Small intestine (tissue), 7 donors: ENCODE measurements at regions not wholly inside any gene's neighbourhood (a gene's known extent, or its start where the extent isn't known, plus 50 kb on each side); places are given as distances from the start of the nearest gene placed in this dataset.

Experiments
- DNase-seq, 2 donors: peaks; one replicate each; pipeline versions ENCODE4 v3.0.0 to v3.0.0-alpha.2; 2013
- FAIRE-seq: peaks from 2 replicates; lab custom pipeline; 2012; peaks lifted over from hg19 to GRCh38; lab: Jason Lieb, UNC
- H3K27ac ChIP-seq, 3 donors: one replicate each; pipeline ENCODE4 v1.5.1; 2013; ENCODE audit warnings: low read length in 2 of 3, mild to moderate bottlenecking in 2 of 3, control low read depth in 1 of 3, inconsistent platforms in 1 of 3, low read depth in 1 of 3, moderate library complexity in 1 of 3
- H3K27me3 ChIP-seq, 3 donors: one replicate each; pipeline ENCODE4 v1.6.1; 2013; ENCODE audit warnings: low read length in 3 of 3, inconsistent platforms in 1 of 3; ENCODE audit not compliant: control insufficient read depth in 3 of 3, insufficient read depth in 3 of 3
- H3K36me3 ChIP-seq, 3 donors: one replicate each; pipeline ENCODE4 v1.6.1; 2013; ENCODE audit warnings: low read length in 3 of 3, inconsistent platforms in 1 of 3, low read depth in 1 of 3, mild to moderate bottlenecking in 1 of 3, moderate library complexity in 1 of 3; ENCODE audit not compliant: control insufficient read depth in 3 of 3, insufficient read depth in 2 of 3
- H3K4me1 ChIP-seq, 3 donors: one replicate each; pipeline ENCODE4 v1.6.1; 2013; ENCODE audit warnings: low read length in 2 of 3, inconsistent platforms in 1 of 3, low read depth in 1 of 3, mild to moderate bottlenecking in 1 of 3, moderate library complexity in 1 of 3; ENCODE audit not compliant: control insufficient read depth in 3 of 3, insufficient read depth in 2 of 3
- H3K4me3 ChIP-seq, 3 donors: one replicate each; pipeline ENCODE4 v1.5.1; 2013; ENCODE audit warnings: low read length in 3 of 3, control low read depth in 1 of 3, inconsistent platforms in 1 of 3, low read depth in 1 of 3, mild to moderate bottlenecking in 1 of 3, moderate library complexity in 1 of 3
- H3K9me3 ChIP-seq, 2 donors: one replicate each; pipeline ENCODE4 v1.6.1; 2013; ENCODE audit warnings: low read depth in 1 of 2, low read length in 1 of 2; ENCODE audit not compliant: control insufficient read depth in 2 of 2, insufficient read depth in 1 of 2
- WGBS, 3 donors: extraction: QIAGEN DNeasy Blood & Tissue Kit; methylation state at CpG; one replicate each; pipeline ENCODE4 v1.1.7; 2013; 5-methylcytosine and 5-hydroxymethylcytosine counted together
- donor health status: healthy with polysubstance abuse.
- donor health status: control.
- donor health status: control.
- donor health status: Bipolar disorder and iron deficiency.
- donor health status: healthy.

DNA sequence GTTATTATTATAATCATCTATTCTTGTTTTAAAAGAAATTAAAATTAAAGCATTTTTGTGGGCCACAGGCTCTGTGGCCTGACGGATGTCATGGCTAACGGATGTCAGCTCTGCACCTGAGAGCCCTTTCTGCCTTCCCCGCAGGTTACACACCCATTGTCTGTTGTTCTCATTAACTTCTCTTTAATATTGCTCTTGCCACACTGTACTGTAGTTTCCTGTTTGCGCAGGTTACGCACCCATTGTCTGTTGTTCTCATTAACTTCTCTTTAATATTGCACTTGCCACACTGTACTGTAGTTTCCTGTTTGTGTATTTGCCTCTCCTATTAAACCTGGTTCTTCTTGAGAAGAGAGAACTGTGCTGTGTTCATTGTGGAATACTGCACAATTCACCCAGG lies 294.4 kb upstream of the PLXNA2 start:
- H3K9me3 ChIP-seq, result no peaks in the 10 kb centered on the region
- FAIRE-seq, result no peak
- WGBS, 3 donors, result 84 to 91% (median 87%) methylated on average over 5 of the region's 5 CpGs
- no peaks in the 10 kb centered on the region for H3K4me1 ChIP-seq
- no peaks in the 10 kb centered on the region for H3K27me3 ChIP-seq
- no peak for DNase-seq
- no peaks in the 10 kb centered on the region for H3K36me3 ChIP-seq
- H3K27ac ChIP-seq, result no peak overlapping the region
- no peak overlapping the region for H3K4me3 ChIP-seq

DNA sequence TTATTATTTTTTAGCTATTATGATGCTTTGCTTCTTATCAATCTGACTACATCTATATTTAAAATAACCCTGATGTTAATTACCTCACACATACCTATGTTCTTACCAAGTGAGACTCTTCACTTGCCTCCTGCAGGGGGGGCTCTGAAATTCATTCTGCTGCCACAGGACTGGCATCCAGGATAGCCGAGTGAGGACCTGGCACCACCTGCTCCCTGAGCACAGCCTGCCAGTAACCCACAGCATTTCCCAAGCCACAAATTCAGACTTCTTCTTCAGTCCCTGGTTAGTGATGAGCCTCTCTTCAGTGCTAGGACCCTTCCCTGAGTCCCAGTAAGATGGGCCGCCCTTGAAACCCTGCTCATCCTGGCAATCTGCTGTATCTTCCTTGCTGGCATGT lies 296.5 kb upstream of the PLXNA2 start:
- Histone ChIP-seq H3K9me3 (no peaks in the 10 kb centered on the region), H3K27me3 (no peaks in the 10 kb centered on the region), H3K27ac (no peak overlapping the region), H3K36me3 (no peaks in the 10 kb centered on the region), H3K4me1 (no peaks in the 10 kb centered on the region), H3K4me3 (no peak overlapping the region)
- WGBS, 3 donors, result 86 to 90% (median 86%) methylated on average over 2 of the region's 2 CpGs
- FAIRE-seq (no peak), DNase-seq (no peak)

GRCh38 chr1:208541225-208541855 lies 297.2 kb upstream of the PLXNA2 start:
- DNase-seq (no peak), FAIRE-seq (no peak)
- no peaks in the 10 kb centered on the region for H3K36me3 ChIP-seq
- H3K4me1 ChIP-seq, result no peaks in the 10 kb centered on the region
- H3K27ac ChIP-seq, result no peak overlapping the region
- H3K9me3 ChIP-seq, result no peaks in the 10 kb centered on the region
- 87 to 91% (median 89%) methylated on average over 4 of the region's 4 CpGs for WGBS, 3 donors
- no peak overlapping the region for H3K4me3 ChIP-seq
- no peaks in the 10 kb centered on the region for H3K27me3 ChIP-seq

DNA sequence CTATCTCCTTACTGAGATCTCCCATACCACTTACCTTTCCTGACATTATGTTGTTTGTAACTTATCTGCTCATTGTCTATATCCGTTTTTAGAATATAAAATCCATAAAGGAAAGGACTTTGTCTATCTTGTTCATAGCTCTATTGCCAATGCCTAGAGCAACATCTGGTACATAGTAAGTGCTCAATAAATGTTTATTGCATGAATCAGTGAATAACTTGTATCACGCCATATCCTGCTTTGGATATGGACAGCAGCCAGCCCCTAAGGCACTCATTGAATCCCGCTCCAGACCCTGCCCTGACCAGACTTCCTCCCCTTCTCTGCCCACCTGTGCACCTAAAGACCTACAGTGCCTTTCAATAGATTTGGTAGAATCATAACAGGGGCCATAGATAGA lies 298.1 kb upstream of the PLXNA2 start:
- DNase-seq (no peak), FAIRE-seq (no peak)
- H3K9me3 ChIP-seq, result no peaks in the 10 kb centered on the region
- no peak overlapping the region for H3K4me3 ChIP-seq
- H3K4me1 ChIP-seq, result no peaks in the 10 kb centered on the region
- 73 to 87% (median 77%) methylated on average over 3 of the region's 3 CpGs for WGBS, 3 donors
- no peaks in the 10 kb centered on the region for H3K27me3 ChIP-seq
- no peaks in the 10 kb centered on the region for H3K36me3 ChIP-seq
- no peak overlapping the region for H3K27ac ChIP-seq

- Histone ChIP-seq H3K27me3 (no peaks in the 10 kb centered on the region), H3K4me3 (no peak overlapping the region), H3K9me3 (no peaks in the 10 kb centered on the region), H3K36me3 (no peaks in the 10 kb centered on the region), H3K27ac (no peak overlapping the region), H3K4me1 (no peaks in the 10 kb centered on the region)
- FAIRE-seq, result no peak
- no peak for DNase-seq
- WGBS, 3 donors, result 83 to 97% (median 90%) methylated on average over 2 of the region's 2 CpGs
These were observed 299.9 kb upstream of the PLXNA2 start for GRCh38 chr1:208544053-208544452.

- Histone ChIP-seq H3K27me3 (no peaks in the 10 kb centered on the region), H3K27ac (no peak overlapping the region), H3K36me3 (no peaks in the 10 kb centered on the region), H3K4me3 (no peak overlapping the region), H3K4me1 (no peaks in the 10 kb centered on the region), H3K9me3 (no peaks in the 10 kb centered on the region)
- WGBS, 3 donors, result 63 to 78% (median 76%) methylated on average over 2 of the region's 2 CpGs
- FAIRE-seq, result no peak
- no peak for DNase-seq
These were observed 300.6 kb upstream of the PLXNA2 start for GRCh38 chr1:208544794-208545193.

- 50 to 76% (median 69%) methylated on average over 4 of the region's 4 CpGs for WGBS, 3 donors
- Histone ChIP-seq H3K36me3 (no peaks in the 10 kb centered on the region), H3K27ac (no peak overlapping the region), H3K4me3 (no peak overlapping the region), H3K27me3 (no peaks in the 10 kb centered on the region), H3K9me3 (no peaks in the 10 kb centered on the region), H3K4me1 (no peaks in the 10 kb centered on the region)
- FAIRE-seq (no peak), DNase-seq (no peak)
These were observed 306.8 kb upstream of the PLXNA2 start for GRCh38 chr1:208551024-208551423.

DNA sequence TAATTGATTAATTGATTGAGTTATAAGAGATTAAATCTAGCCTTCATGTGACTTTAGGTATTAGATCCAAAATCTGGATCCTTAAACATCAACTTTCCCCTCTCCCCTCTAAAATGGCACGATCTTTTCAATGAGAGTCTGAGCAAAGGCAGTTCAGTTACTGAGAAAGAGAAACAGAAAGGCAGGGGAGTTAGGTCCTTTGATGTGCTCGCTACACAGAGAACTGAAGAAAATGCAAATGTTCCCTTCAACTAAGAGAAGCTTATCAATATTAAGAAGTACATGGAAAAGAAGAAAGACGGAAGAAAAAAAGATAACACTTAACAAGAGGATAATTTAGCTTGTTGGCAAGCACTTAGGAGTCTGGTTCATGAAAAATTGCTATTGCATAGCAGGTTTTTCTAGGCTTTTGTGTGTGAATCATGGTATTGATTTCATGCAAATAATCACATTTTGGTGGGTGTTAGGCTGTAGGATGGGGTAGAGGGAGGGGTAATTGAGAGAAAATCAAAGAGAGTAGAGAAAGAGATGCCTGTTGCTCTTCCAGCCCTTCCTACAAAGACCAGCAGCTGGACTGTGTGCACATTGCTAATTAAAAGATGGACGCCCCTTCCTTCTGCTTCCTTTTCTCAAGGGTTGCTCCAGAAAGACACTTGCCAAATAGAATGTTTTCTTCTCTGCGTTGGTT lies 307.6 kb upstream of the PLXNA2 start:
- no peak overlapping the region for H3K27ac ChIP-seq
- H3K36me3 ChIP-seq, result no peaks in the 10 kb centered on the region
- H3K4me3 ChIP-seq, result no peak overlapping the region
- no peaks in the 10 kb centered on the region for H3K9me3 ChIP-seq
- DNase-seq (no peak), FAIRE-seq (no peak)
- H3K4me1 ChIP-seq, result no peaks in the 10 kb centered on the region
- no peaks in the 10 kb centered on the region for H3K27me3 ChIP-seq
- 49 to 62% (median 57%) methylated on average over 5 of the region's 5 CpGs for WGBS, 3 donors

GRCh38 chr1:208552928-208553327 lies 308.7 kb upstream of the PLXNA2 start:
- DNase-seq, result no peak

More at GRCh38 chr1:208552928-208553327, 308.7 kb upstream of the PLXNA2 start:
- H3K9me3 ChIP-seq, result no peaks in the 10 kb centered on the region
- no peak overlapping the region for H3K4me3 ChIP-seq
- H3K27me3 ChIP-seq, result no peaks in the 10 kb centered on the region
- no peaks in the 10 kb centered on the region for H3K4me1 ChIP-seq
- no peak for FAIRE-seq
- H3K27ac ChIP-seq, result no peak overlapping the region
- H3K36me3 ChIP-seq, result no peaks in the 10 kb centered on the region
